GM12874 (cell line): ENCODE measurements at regions not wholly inside any gene's neighbourhood (a gene's known extent, or its start where the extent isn't known, plus 50 kb on each side); places are given as distances from the start of the nearest gene placed in this dataset.

Experiments used
- CTCF ChIP-seq: IDR thresholded peaks from 2 replicates; pipeline ENCODE4 v1.5.1; 2011; ENCODE audit warnings: low read depth, mild to moderate bottlenecking, control low read depth, low read length, moderate library complexity; ENCODE audit not compliant: insufficient read depth

DNA sequence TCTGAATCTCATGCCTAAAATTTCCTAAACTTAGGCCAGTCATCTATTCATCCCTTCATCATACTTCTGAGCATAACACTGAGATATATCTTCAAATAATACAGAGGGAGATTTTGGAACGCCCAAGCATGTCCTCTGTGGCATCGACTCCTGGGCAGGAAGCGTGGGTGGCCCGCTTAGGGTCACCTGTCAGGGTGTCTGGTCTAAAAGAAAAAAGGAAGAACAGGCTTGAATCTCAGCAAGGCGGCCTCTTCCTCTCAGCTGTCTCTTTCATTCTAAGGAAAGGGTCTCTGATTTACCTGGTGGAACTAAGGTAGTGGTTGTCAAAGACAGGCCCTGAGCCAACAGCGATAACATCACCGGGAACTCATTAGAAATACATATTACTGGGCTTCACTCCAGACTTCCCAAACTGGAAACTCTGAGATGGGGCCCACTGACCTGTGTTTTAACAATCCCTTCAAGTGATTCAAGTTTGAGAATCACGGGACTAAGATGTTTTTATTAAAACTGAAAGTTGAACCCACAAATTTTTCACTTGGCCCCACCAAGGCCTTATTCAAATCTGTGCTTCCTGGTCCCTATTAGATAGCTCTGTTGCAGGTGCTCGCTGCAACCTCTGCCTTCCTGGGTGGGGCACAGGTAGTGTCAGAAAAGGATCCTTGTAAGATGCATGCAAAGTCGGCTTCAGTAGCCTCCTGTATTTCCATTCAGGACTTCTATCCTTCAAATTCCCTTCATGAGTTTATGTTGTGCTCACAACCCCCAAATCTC, 162.3 kb upstream of the CCDC68 start:
- TF ChIP-seq CTCF, result no peak

- no peak for TF ChIP-seq CTCF
These were observed 161.6 kb upstream of the CCDC68 start for GRCh38 chr18:55120896-55121295.

GRCh38 chr18:55119434-55119833, 160.2 kb upstream of the CCDC68 start:
- TF ChIP-seq CTCF, result no peak

GRCh38 chr18:55119016-55119415, 159.8 kb upstream of the CCDC68 start:
- no peak for TF ChIP-seq CTCF

GRCh38 chr18:55116863-55117262, 157.6 kb upstream of the CCDC68 start:
- TF ChIP-seq CTCF, result no peak

DNA sequence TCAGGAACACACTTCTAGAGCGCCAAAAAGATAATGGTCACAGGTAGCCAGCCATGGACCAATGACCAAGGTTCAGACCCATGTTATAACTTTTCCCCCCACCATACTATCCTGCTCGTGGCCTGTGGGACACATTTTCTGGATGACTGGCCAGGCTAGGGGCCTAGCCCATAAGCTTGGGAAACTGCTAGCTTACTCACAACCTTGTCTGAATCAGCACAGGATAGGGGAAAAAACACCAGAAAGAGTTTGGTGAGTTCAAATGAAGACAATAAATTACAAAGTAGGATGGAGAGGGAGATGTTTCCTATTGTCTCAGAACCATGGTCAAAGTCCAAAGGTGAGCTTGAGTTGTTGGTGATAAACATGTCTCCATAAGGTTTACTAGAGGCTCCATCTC, 156.3 kb upstream of the CCDC68 start:
- no peak for TF ChIP-seq CTCF

- TF ChIP-seq CTCF, result no peak
These were observed 155.6 kb upstream of the CCDC68 start for GRCh38 chr18:55114876-55115275.
